C1 segment of cervical spinal cord (tissue), 14 donors: ENCODE measurements at regions not wholly inside any gene's neighbourhood (a gene's known extent, or its start where the extent isn't known, plus 50 kb on each side); places are given as distances from the start of the nearest gene placed in this dataset.

ENCODE experiments used
- DNase-seq, 14 donors: peaks; one replicate each; lab custom pipeline; 2025; lab: John Stamatoyannopoulos, UW

DNA sequence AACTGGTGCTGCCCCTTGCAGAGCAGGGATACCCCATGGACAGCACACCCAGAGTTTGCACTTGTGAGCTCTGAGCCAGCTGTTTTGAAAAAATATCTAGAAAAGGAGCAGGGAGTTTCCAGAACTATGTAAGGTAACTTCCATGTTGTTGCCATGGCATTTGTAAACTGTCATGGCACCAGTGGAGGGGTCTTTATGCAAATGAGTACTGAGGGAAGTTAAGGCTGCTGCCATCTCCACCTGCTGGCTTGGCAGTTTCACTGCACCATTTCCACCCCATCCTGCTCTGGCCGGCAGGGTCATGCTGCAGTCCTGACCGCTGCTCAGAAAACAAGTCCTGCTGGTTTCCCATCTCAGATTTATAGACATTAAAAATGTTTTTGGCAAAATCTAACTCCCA is 52.3 kb upstream of the SNTG2 start:
- no peak for DNase-seq

DNA sequence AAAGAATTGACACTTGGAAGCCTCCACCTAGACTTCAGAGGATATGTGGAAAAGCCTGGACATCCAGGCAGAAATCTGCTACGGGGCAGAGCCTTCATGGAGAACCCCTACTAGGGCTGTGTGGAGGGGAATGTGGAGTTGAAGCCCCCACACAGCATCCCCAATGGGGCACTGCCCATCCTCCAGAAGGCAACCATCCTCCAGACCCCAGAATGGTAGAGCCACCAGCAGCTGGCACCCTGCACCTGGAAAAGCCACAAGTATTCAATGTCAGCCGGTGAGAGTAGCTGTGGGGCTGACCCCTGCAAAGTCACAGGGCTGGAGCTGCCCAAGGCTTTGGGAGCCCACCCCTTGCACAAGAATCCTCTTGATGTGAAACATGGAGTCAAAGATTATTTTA is 53.6 kb upstream of the SNTG2 start:
- no peak for DNase-seq

DNA sequence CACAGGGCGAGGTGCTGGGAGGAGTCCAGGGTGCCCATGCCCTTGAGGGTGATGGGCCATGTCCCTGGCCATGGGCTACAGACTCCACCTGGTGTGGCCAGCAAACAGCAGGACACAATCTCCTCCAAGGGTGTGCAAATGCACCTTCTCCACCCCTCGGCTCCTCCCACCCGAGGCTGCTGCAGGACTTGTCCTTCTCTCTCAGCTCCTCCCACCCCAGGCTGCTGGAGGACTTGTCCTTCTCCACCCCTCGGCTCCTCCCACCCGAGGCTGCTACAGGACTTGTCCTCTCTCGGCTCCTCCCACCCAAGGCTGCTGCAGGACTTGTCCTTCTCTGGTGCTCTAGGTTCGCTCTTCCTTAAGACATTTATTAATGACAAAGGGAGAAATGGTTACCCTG is 57.3 kb upstream of the SNTG2 start:
- DNase-seq: no peak

DNA sequence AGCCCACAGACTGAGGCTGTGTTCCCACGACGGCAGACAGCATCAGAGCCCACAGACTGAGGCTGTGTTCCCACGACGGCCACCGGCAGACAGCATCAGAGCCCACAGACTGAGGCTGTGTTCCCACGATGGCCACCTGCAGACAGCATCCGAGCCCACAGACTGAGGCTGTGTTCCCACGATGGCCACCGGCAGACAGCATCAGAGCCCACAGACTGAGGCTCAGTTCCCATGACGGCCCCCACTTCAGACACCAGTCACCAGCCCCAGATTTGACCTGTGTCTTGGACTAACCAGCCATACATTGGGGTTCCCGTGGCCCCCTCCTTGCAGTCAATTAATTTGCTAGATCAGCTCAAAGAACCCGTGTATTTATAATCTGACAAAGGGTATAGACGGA is 57.8 kb upstream of the SNTG2 start:
- DNase-seq: no peak

DNA sequence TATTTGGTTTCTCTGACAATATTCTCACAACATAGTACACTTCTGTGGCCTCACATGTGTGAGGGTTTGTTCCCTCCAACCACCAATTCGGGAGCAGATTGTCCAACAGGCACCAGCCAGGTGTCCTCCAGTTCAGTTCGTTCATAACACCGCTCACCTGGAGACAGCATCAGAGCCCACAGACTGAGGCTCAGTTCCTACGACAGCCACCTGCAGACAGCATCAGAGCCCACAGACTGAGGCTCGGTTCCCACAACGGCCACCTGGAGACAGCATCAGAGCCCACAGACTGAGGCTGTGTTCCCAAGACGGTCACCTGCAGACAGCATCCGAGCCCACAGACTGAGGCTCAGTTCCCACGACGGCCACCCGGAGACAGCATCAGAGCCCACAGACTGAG is 58.2 kb upstream of the SNTG2 start:
- no peak for DNase-seq

DNA sequence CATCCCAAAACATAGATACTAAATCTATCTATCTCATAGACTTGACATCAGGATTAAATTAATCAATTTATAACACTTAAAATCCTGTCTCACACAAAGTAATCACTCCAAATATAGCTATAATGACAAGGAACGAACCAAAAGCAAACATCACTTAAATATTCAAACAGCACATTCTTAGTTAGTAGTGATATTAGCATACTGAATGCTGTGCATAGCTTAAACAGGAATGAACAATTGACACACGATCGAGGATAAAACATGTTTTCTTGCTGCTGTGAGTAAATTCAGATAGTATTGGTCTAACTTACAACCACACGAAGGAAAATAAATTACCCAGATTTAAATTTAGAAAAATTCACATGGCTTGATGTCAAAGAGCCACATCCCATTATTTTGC is 58.9 kb upstream of the SNTG2 start:
- no peak for DNase-seq

DNA sequence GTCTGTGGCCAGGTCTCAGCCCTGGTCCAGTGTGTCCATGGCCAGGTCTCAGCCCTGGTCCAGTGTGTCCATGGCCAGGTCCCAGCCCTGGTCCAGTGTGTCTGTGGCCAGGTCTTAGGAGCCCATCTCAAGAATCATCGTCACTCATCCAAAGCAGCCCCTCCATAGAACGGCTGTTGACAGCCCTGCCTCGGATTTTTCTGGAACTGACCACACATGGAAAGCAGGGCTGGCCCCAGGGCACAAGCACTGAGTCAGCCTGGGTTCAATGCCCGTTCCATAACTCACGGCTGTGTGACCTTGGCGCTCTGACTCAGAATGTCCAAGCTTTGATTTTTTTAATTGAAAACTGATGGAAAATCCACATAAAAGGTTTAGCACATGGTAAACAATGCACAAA is 59.9 kb upstream of the SNTG2 start:
- no peak for DNase-seq

DNA sequence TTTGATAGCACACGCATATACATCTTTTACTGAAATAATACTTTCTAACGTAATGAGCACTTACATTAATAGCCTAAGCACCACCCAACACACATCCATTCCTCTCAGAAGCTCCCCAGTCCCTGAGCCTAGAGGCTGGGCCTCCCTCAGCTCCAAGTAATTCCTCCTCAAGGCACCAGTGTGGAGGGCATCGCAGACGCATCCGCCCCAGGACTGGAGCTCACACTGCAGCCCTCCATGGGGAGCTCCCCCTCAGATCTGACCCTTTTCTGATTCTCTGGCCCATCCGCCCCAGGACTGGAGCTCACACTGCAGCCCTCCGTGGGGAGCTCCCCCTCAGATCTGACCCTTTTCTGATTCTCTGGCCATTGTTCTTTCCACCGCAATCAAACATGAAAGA is 60.4 kb upstream of the SNTG2 start:
- no peak for DNase-seq

DNA sequence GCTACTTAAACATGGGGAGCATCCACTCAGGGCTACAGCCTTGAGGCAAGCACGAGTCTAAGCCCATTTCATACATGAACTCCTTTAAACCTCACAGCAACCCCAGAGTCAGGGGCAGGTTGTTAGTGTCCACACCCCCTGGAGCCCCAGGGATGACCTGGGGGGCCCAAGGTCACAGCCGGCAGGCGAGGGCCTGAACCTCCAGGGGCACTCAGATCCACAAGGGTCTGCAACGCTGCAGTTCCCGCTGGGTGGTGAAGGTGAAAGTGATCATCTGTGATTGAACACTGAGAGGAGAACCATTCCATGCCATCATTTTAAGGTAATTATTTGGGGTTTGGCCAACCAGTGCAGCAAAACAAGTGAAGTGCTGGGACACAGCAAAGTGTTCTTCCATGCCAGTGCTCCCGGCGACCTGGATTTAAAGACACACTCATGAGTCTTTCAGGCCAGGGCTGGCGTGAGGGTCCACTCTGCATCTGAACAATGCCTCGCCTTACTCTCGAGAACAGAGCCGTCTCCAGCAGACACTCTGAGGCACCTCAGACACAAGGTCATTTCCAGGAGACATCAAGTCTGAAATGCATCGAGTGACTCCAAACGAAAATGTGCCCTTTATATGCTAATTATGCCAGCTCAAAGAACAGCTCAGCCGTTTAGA is 61.6 kb upstream of the SNTG2 start:
- no peak for DNase-seq

DNA sequence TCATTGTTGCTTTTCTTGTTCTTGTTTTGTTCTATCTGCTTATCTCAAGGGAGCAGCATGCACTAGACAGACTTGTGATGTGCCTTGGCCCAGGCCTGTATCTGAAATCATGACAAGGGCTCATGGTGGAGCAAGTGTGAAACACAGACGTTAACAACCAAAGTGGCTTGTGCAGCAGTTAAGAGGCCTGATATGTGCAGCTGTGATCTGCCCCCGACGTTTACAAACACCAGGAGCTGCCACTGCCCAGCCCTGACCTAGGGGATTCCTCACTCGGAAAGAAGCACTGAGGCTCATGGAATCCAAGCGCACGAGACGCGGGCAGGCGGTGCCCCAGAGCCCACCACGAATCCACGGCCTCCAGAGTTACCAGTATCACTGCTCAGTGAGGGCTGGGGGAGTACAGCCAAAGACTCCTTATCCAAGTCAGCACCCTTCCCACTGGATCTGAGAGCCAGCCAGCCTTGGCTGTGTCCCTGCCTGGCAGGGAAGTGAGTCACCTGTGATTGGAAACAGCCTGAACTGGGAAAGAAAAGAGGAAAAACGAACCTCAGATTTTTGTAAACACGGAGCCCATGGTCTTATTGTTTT is 62.3 kb upstream of the SNTG2 start:
- DNase-seq: no peak

DNA sequence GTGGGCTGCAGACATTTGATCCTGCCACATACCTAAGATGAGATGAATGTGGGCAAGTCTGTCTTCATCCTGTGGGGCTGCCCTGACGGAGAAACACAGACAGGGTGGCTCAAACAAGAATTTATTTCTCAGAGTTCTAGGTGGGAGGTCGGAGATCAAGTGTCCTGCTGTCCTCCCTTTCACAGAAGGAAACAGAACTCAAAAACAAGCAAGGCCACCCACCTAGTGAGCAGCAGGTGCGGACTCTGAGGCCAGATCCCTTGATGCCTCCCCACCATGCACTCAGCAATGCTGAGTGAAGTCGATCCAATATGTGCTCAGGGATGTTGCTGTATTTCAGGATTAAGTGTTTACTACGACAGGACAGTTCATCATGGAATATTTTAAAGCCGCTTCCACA is 63.0 kb upstream of the SNTG2 start:
- DNase-seq: no peak

DNA sequence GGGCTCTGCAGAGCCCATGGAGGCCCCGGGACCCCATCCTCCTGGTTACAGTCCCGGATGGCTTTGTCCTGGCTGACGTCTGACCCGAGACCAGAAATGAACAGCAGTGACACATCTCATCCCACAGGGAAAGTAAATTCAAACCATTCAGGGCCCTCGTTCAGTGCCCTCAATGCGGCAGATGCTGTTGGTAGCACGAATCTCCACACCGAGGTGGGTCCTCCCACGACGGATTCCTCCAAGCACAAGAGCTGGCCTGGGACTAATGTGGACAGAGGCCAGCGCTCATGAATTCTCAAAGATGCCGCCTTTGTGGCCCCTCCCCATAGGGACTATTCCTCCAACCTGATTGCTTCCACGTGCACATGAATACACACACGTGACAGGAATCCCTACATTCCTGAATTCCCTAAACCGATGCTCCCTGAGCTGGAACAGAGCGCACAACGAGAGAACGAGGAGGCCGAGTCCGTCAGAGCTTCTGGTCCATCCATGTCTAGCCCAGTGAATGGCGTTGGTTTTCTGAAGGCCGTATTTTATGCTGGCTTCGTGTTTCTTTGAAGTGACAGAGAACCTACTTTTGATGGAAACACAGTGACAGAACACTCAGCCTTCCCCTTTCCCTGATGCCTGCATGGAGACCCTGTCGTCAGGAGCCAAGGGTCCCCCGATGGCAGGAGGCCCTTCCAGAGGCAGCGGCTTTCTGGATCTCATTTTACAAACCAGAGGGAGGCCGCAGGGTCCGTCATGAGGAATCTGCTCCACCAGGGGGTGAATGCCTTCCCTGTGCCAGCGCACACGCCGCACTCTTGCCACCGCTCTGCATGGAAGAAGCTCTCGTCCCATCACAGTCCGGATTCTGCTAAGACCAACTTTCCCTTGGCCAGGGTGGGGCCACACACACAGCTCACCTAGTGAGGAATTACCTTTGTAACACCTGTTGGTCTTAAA is 64.3 kb upstream of the SNTG2 start:
- no peak for DNase-seq

DNA sequence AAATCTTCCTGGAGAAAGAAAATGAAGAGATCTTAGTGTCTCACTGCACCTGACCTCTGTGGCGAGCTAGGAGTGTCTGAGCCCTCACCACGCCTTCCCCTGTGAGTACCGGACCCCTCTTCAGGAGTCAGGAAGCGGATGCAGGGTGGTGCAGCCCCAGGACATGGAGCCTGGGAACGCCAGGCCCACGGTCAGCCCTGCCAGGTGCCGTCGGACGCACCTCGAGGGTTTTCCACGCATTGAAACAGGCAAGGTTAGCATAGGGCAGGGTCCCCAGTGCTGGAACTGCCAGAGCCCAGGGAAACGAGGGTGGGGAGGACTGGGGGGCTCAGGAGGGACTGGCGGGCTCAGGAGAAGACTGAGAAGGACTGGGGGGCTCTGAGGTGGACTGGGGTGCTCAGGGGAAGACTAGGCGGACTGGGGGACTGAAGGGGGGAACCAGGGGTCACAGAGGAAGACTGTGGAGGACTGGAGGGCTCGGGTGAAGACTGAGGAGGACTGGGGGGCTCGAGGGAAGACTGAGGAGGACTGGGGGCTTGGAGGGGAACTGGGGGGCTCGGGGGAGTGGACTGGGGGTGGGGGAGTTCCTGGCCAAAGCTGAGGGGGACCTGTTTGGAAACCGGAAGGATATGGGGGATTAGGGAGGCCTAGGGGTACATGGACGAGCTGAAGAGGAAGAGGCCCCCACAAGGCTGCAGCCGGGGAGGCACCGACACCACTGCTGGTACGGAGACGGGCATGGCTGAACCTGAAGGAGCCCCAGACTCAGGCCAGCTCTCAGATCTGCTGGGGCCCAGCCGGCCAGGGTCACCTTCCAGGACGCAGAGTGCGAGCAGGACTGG is 65.2 kb upstream of the SNTG2 start:
- no peak for DNase-seq

DNA sequence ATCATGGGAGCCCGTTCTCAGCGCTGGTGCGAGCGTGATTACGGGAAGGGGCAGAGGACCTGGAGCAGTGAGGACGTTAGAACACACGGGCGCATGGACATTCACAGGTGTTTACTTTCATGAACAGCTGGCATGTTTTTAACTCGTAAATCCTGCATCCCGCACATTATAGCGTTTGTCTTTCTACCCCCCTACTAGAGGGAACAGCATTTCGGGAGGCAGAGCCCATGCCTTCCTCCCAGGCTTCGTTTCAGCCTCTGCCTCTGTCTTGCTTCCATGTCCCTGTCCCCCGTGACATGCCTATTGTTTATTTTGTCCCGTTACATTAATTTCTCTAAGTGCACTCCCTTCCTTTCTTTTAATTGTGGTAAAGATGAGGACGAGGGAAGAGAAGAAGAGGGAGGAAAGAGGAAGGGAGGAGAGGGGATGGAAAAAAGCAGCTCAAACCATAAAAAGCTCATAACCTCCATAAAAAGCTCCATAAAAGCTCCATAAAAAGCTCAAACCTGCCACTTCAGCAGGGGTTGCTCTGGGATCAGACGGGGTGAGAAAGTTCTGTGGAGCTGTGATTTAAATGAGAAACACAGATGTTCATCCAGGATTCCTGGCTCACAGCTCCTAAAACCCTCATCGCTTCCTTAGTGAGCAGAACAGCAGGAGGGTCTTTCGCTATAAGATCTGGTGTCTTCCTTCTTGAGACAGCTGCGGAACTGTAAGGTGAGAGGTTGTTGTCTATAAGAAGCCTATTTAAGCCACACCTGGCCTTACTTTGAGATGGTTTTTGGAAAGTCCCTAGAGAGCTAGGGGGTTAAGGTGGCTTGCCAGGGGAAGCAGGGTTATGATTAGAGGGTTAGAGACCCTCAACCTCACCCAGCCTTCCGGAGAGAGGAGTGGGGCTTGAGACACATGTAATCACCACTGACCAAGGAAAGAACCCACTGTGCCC is 66.6 kb upstream of the SNTG2 start:
- no peak for DNase-seq

DNA sequence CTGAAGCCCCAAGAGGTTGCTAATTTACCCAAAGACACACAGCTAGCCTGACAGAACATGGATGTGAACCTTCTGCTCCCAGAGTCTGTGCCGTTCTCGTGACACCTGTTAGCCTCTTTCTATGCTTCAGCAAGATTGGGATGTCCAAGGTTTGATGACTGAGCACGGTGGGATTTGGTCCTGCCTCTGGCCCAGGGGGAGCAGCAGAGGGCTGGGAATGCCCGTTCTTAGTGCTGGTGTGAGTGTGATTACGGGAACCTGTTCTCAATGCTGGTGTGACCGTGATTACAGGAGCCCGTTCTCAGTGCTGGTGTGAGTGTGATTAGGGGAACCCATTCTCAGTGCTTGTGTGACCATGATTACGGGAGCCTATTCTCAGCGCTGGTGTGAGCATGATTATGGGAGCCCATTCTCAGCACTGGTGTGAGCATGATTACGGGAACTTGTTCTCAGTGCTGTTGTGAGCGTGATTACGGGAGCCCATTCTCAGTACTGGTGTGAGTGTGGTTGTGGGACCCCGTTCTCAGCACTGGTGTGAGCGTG is 67.3 kb upstream of the SNTG2 start:
- DNase-seq: no peak

DNA sequence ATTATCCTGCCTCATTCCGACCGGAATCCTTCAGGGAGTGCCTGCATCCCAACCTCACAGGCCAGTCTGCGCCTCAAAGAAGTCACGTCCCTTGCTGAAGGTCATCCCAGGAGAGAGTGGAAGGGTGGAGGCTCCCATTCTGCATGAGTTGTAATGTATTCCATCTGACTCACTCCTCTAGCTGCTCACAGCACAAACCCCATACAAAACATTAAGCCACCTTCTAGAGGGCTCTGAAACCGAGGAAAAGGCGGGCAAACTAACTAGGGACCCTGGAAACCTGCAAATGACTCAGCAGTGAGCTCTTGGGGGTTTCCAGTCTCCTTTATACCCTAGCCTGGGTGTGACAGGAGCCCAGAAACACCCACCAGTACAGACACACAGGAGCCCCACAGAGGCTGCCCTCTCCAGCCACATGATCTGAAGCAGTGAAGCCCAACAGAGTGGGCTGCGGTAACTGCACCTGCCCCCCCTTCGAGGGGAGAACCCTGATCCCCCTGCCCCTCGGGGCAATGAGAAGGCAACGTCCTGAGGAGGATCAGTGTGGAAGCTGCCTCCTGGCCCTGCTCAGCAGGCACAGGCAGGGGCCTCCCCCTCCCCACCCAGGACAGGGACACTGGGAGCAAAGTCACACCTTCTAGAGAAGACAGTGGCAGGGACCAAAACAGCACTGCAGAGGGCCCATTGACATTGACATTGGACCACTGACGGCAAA is 69.3 kb upstream of the SNTG2 start:
- DNase-seq: no peak

DNA sequence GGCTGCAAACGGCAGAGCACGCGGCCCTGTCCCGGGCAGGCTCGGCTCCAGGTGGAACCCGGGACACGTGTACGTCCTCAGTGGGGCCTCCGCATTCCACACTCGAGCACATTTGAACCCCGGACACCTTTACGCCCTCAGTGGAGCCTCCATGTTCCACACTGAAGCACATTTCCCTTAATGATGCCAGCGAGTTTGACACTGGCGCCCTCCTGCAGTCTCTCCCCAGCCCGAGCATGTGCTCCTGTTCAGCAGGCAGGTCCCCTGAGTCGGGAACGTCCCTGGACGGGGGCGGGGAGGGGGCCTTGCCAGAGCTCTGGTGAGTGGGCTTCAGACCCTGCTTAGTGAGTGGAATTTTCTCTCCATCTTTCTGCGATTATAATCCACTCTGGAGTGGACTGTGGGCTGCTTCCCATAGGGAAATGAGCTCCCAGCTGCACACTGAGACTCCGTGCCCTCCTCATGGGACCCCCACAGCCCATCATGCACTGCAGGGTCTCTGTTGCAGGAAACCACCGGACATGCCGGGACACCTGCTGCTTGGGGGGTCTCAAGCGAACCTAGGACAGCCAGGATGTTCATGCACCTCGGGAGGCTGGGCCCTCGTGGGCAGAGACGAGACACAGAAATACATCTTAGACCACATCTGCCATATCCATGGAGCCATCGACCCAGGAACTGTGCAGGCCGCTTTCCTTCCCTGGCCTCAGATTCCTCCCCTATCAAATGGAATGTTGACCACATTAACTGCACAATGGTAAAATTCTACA is 70.3 kb upstream of the SNTG2 start:
- no peak for DNase-seq

DNA sequence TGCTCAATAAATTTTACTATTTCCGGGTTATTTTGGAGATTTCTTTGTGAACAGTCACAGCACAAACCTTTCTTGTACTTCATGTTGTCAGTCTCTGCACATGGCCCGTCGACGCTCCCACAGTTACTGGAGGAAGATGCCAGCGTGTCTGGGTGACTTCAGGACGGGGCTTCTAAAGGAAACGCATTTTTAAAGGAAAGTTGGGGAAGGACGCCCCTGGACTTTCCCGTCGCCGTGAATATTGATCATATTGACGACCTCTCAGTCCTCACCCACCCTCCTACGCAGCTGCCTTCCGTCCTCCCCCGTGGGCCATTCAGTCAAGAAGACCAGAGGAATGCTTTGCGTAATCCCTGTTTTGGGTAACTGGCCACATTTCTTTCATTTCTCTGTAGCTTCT is 71.1 kb upstream of the SNTG2 start:
- DNase-seq: no peak
